ENCODE measurements at regions not wholly inside any gene's neighbourhood (a gene's known extent, or its start where the extent isn't known, plus 50 kb on each side); places are given as distances from the start of the nearest gene placed in this dataset.

DNA sequence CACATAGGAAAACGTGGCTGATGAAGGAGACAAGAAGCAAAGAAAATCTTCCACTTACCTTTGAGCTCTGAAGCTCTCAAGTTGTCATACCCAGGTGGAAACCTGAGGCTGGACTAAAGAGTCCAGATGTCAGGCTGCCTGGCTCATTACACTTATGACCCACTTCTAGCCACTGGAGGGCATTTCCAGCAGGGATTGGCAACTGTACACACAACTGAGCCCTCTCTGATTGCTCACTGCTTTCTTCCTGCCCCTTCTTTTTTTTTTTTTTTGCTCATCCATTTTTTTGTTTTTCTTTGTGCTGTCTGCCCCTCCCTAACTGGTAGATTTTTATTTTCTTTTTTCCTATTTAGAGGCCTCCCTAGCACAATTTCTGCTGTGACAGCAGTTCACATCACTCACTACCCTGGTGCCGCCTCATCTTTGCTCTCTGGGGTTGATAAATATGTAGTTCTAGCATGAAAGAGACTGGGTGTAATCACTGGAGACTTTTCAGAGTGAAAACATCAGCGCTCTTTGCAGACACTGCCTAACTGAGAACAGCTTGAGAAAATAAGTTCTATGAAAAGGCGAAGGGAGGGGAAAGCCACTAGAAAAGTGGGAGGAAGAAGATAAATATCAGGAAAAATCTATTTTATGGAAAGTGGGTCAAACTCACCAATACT lies 334.5 kb downstream of the NUF2 start:
- TF ChIP-seq, protein P1, sequence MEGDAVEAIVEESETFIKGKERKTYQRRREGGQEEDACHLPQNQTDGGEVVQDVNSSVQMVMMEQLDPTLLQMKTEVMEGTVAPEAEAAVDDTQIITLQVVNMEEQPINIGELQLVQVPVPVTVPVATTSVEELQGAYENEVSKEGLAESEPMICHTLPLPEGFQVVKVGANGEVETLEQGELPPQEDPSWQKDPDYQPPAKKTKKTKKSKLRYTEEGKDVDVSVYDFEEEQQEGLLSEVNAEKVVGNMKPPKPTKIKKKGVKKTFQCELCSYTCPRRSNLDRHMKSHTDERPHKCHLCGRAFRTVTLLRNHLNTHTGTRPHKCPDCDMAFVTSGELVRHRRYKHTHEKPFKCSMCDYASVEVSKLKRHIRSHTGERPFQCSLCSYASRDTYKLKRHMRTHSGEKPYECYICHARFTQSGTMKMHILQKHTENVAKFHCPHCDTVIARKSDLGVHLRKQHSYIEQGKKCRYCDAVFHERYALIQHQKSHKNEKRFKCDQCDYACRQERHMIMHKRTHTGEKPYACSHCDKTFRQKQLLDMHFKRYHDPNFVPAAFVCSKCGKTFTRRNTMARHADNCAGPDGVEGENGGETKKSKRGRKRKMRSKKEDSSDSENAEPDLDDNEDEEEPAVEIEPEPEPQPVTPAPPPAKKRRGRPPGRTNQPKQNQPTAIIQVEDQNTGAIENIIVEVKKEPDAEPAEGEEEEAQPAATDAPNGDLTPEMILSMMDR (IDR thresholded peaks at IDR 0.05), result no peak
- TF ChIP-seq REST (IDR thresholded peaks at IDR 0.05; ENCODE audit: insufficient read depth in 1 of 2, low read depth in 2 of 2, low read length in 1 of 2), result no peak
- TF ChIP-seq TCF7L2 (IDR thresholded peaks at IDR 0.05; ENCODE audit: low read depth, low read length), result no peak
- TF ChIP-seq SIN3A (IDR thresholded peaks at IDR 0.05; ENCODE audit: borderline replicate concordance, insufficient read depth, low read depth, low read length), result no peak
